Retinal pigment epithelial cell (primary cell): ENCODE measurements at regions not wholly inside any gene's neighbourhood (a gene's known extent, or its start where the extent isn't known, plus 50 kb on each side); places are given as distances from the start of the nearest gene placed in this dataset.
A peak's percentile ranks its signal among the peaks of the same experiment; 100 is the strongest.

Experiments
- DNase-seq: peaks from one replicate; pipeline ENCODE4 v3.0.0-alpha.2; 2010; ENCODE audit warnings: low read depth
- H3K4me3 ChIP-seq: 2 replicates; pipeline ENCODE4 v1.5.1; 2011; ENCODE audit warnings: mild to moderate bottlenecking, low read length, control low read depth, moderate library complexity
- CTCF ChIP-seq: conservative IDR thresholded peaks from 2 replicates; pipeline ENCODE4 v1.5.1; 2011; ENCODE audit warnings: low read depth, low read length, control low read depth, inconsistent platforms

- no peak for DNase-seq
- H3K4me3 ChIP-seq: no peak overlapping the region
- TF ChIP-seq CTCF: no peak
Measured at GRCh38 chr22:46055911-46056545, 79.1 kb upstream of the WNT7B start.

GRCh38 chr22:46056546-46057245 is 79.7 kb upstream of the WNT7B start:
- TF ChIP-seq CTCF: no peak
- no peak for DNase-seq
- H3K4me3 ChIP-seq: no peak overlapping the region

- no peak for DNase-seq
- TF ChIP-seq CTCF: no peak
- H3K4me3 ChIP-seq: no peak overlapping the region
Measured at GRCh38 chr22:46057246-46058090, 80.5 kb upstream of the WNT7B start.

- DNase-seq: no peak
- no peak for TF ChIP-seq CTCF
- H3K4me3 ChIP-seq: no peak overlapping the region
Measured at GRCh38 chr22:46058091-46058420, 81.1 kb upstream of the WNT7B start.

GRCh38 chr22:46058591-46059519 is 81.9 kb upstream of the WNT7B start:
- TF ChIP-seq CTCF: no peak
- DNase-seq: no peak

GRCh38 chr22:46060292-46061123 is 83.5 kb upstream of the WNT7B start:
- no peak for TF ChIP-seq CTCF
- peak overlapping the region; percentile 25 for H3K4me3 ChIP-seq
- DNase-seq: no peak

More at GRCh38 chr22:46058591-46059519, 81.9 kb upstream of the WNT7B start:
- H3K4me3 ChIP-seq: no peak overlapping the region
